ENCODE measurements at regions not wholly inside any gene's neighbourhood (a gene's known extent, or its start where the extent isn't known, plus 50 kb on each side); places are given as distances from the start of the nearest gene placed in this dataset.
A peak's percentile ranks its signal among the peaks of the same experiment; 100 is the strongest.

GRCh38 chr14:34345718-34346465 is 116.1 kb downstream of the SPTSSA start:
- Histone ChIP-seq H3K36me3 (no peaks in the 10 kb centered on the region), H3K27me3 (ENCODE audit: insufficient read depth, low read depth, severe bottlenecking) (no peaks in the 10 kb centered on the region), H3K27ac (no peak overlapping the region), H3K9me3 (ENCODE audit: severe bottlenecking) (peaks cover 5% of the 10 kb centered on the region), H3K4me3 (ENCODE audit: low read depth, low read length) (no peak overlapping the region)
- no peak for DNase-seq
- no peak for TF ChIP-seq CTCF (IDR thresholded peaks at IDR 0.05; ENCODE audit: low read depth, low read length)

- H3K27ac ChIP-seq = no peak overlapping the region
- H3K27me3 ChIP-seq (ENCODE audit: insufficient read depth, low read depth, severe bottlenecking) = no peaks in the 10 kb centered on the region
- no peaks in the 10 kb centered on the region for H3K36me3 ChIP-seq
- H3K4me3 ChIP-seq (ENCODE audit: low read depth, low read length) = no peak overlapping the region
- H3K9me3 ChIP-seq (ENCODE audit: severe bottlenecking) = peaks cover 5% of the 10 kb centered on the region
- DNase-seq = no peak
- TF ChIP-seq CTCF (IDR thresholded peaks at IDR 0.05; ENCODE audit: low read depth, low read length) = no peak
These were observed 117.7 kb downstream of the SPTSSA start for GRCh38 chr14:34344318-34344717.

GRCh38 chr14:34340025-34340625 is 121.9 kb downstream of the SPTSSA start:
- H3K4me3 ChIP-seq (ENCODE audit: low read depth, low read length) = no peak overlapping the region

GRCh38 chr14:34338056-34338455 is 124.0 kb downstream of the SPTSSA start:
- H3K27ac ChIP-seq = peak overlapping the region; percentile 62
- no peaks in the 10 kb centered on the region for H3K36me3 ChIP-seq
- no peaks in the 10 kb centered on the region for H3K27me3 ChIP-seq (ENCODE audit: insufficient read depth, low read depth, severe bottlenecking)
- peaks cover 8% of the 10 kb centered on the region for H3K9me3 ChIP-seq (ENCODE audit: severe bottlenecking)
- DNase-seq = peak; percentile 62
- no peak for TF ChIP-seq CTCF (IDR thresholded peaks at IDR 0.05; ENCODE audit: low read depth, low read length)
- H3K4me3 ChIP-seq (ENCODE audit: low read depth, low read length) = no peak overlapping the region

More at GRCh38 chr14:34340025-34340625, 121.9 kb downstream of the SPTSSA start:
- no peaks in the 10 kb centered on the region for H3K27me3 ChIP-seq (ENCODE audit: insufficient read depth, low read depth, severe bottlenecking)
- DNase-seq = no peak
- no peak overlapping the region; the same call in 1 of the 2 replicates for H3K27ac ChIP-seq
- H3K36me3 ChIP-seq = no peaks in the 10 kb centered on the region
- no peak for TF ChIP-seq CTCF (IDR thresholded peaks at IDR 0.05; ENCODE audit: low read depth, low read length)
- peaks cover 8% of the 10 kb centered on the region for H3K9me3 ChIP-seq (ENCODE audit: severe bottlenecking)

- no peak for TF ChIP-seq CTCF (IDR thresholded peaks at IDR 0.05; ENCODE audit: low read depth, low read length)
- DNase-seq = no peak
These were observed 125.5 kb downstream of the SPTSSA start for GRCh38 chr14:34336501-34336900.

More at GRCh38 chr14:34336501-34336900, 125.5 kb downstream of the SPTSSA start:
- Histone ChIP-seq H3K27me3 (ENCODE audit: insufficient read depth, low read depth, severe bottlenecking) (no peaks in the 10 kb centered on the region), H3K36me3 (no peaks in the 10 kb centered on the region), H3K4me3 (ENCODE audit: low read depth, low read length) (no peak overlapping the region), H3K9me3 (ENCODE audit: severe bottlenecking) (peaks cover 3% of the 10 kb centered on the region), H3K27ac (no peak overlapping the region)
